ENCODE measurements at regions not wholly inside any gene's neighbourhood (a gene's known extent, or its start where the extent isn't known, plus 50 kb on each side); places are given as distances from the start of the nearest gene placed in this dataset.

GRCh38 chr5:92942762-92943161 lies 638.3 kb downstream of the NR2F1-AS1 start:
- no peak for TF ChIP-seq CTCF (IDR thresholded peaks at IDR 0.05; ENCODE audit: low read depth, low read length)
- TF ChIP-seq EZH2phosphoT487 (IDR thresholded peaks at IDR 0.05; ENCODE audit: low read depth) = no peak

Measured in OCI-LY3 (cell line).